KMS-11 (cell line): ENCODE measurements at regions not wholly inside any gene's neighbourhood (a gene's known extent, or its start where the extent isn't known, plus 50 kb on each side); places are given as distances from the start of the nearest gene placed in this dataset.

Experiments used
- H2AFZ ChIP-seq: fragments of 200-600 bp; sonication (generic); 2 replicates; pipeline ENCODE4 v1.6.1; 2016; ENCODE audit warnings: antibody characterized with exemption, mixed run types, low read depth
- H3K27ac ChIP-seq: fragments of 200-600 bp; sonication (generic); 2 replicates; pipeline ENCODE4 v1.6.1; 2016; ENCODE audit warnings: mild to moderate bottlenecking, mixed run types
- H3K27me3 ChIP-seq: fragments of 200-600 bp; sonication (generic); 2 replicates; pipeline ENCODE4 v1.6.1; 2017; ENCODE audit warnings: mild to moderate bottlenecking, low read depth, mixed run types, moderate library complexity; ENCODE audit not compliant: insufficient read depth
- H3K36me3 ChIP-seq: fragments of 200-600 bp; sonication (generic); 2 replicates; pipeline ENCODE4 v1.6.1; 2017; ENCODE audit warnings: mild to moderate bottlenecking, mixed run types; ENCODE audit not compliant: insufficient read depth
- H3K4me1 ChIP-seq: fragments of 200-600 bp; sonication (generic); 2 replicates; pipeline ENCODE4 v1.6.1; 2016; ENCODE audit warnings: mild to moderate bottlenecking, low read depth, mixed run types; ENCODE audit not compliant: poor library complexity, severe bottlenecking
- H3K4me2 ChIP-seq: fragments of 200-600 bp; sonication (generic); 2 replicates; pipeline ENCODE4 v1.7.0; 2016; ENCODE audit warnings: mild to moderate bottlenecking, mixed run types
- H3K4me3 ChIP-seq: fragments of 200-600 bp; sonication (generic); IDR thresholded peaks from 2 replicates; pipeline ENCODE4 v1.6.1; 2017; ENCODE audit warnings: low read depth, low read length, mixed read lengths; ENCODE audit not compliant: insufficient read depth
- H3K79me2 ChIP-seq: fragments of 200-600 bp; sonication (generic); 2 replicates; pipeline ENCODE4 v1.6.1; 2016; ENCODE audit warnings: low read depth, mixed run types; ENCODE audit not compliant: insufficient read depth
- H3K9ac ChIP-seq: fragments of 200-600 bp; sonication (generic); 2 replicates; pipeline ENCODE4 v1.6.1; 2016; ENCODE audit warnings: mild to moderate bottlenecking, mixed run types
- H4K20me1 ChIP-seq: fragments of 200-600 bp; sonication (generic); 2 replicates; pipeline ENCODE4 v1.6.1; 2016; ENCODE audit warnings: mild to moderate bottlenecking, mixed run types; ENCODE audit not compliant: insufficient read depth
- TF ChIP-seq, protein P1 (sequence below): fragments of 200-600 bp; sonication (generic); conservative IDR thresholded peaks from 2 replicates; pipeline ENCODE4 v1.6.1; 2017; ENCODE audit warnings: low read depth, mild to moderate bottlenecking, antibody characterized with exemption, low read length, moderate library complexity, mixed read lengths

GRCh38 chr21:22258821-22259220 lies 1260.6 kb downstream of the NCAM2 start:
- Histone ChIP-seq H3K36me3 (no peaks in the 10 kb centered on the region), H3K27me3 (no peaks in the 10 kb centered on the region), H3K9ac (no peak overlapping the region), H3K4me1 (no peaks in the 10 kb centered on the region), H3K4me2 (no peak overlapping the region), H3K79me2 (no peaks in the 10 kb centered on the region), H4K20me1 (no peaks in the 10 kb centered on the region), H3K4me3 (no peak overlapping the region), H2AFZ (no peak overlapping the region), H3K27ac (no peak overlapping the region)
- TF ChIP-seq, protein P1, sequence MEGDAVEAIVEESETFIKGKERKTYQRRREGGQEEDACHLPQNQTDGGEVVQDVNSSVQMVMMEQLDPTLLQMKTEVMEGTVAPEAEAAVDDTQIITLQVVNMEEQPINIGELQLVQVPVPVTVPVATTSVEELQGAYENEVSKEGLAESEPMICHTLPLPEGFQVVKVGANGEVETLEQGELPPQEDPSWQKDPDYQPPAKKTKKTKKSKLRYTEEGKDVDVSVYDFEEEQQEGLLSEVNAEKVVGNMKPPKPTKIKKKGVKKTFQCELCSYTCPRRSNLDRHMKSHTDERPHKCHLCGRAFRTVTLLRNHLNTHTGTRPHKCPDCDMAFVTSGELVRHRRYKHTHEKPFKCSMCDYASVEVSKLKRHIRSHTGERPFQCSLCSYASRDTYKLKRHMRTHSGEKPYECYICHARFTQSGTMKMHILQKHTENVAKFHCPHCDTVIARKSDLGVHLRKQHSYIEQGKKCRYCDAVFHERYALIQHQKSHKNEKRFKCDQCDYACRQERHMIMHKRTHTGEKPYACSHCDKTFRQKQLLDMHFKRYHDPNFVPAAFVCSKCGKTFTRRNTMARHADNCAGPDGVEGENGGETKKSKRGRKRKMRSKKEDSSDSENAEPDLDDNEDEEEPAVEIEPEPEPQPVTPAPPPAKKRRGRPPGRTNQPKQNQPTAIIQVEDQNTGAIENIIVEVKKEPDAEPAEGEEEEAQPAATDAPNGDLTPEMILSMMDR = no peak

GRCh38 chr21:22260274-22260673 lies 1262.1 kb downstream of the NCAM2 start:
- Histone ChIP-seq H3K9ac (no peak overlapping the region), H3K27me3 (no peaks in the 10 kb centered on the region), H3K4me1 (no peaks in the 10 kb centered on the region), H3K4me2 (no peak overlapping the region), H4K20me1 (no peaks in the 10 kb centered on the region), H3K36me3 (no peaks in the 10 kb centered on the region), H2AFZ (no peak overlapping the region), H3K79me2 (no peaks in the 10 kb centered on the region), H3K27ac (no peak overlapping the region), H3K4me3 (no peak overlapping the region)
- TF ChIP-seq, protein P1 = no peak

- Histone ChIP-seq H3K27me3 (no peaks in the 10 kb centered on the region), H3K9ac (no peak overlapping the region), H3K4me2 (no peak overlapping the region)
These were observed 1265.7 kb downstream of the NCAM2 start for GRCh38 chr21:22263890-22264289.

GRCh38 chr21:22277341-22277740 lies 1279.1 kb downstream of the NCAM2 start:
- Histone ChIP-seq H2AFZ (no peak overlapping the region), H3K27ac (no peak overlapping the region), H3K79me2 (no peaks in the 10 kb centered on the region), H3K36me3 (no peaks in the 10 kb centered on the region), H3K27me3 (no peaks in the 10 kb centered on the region), H3K4me2 (no peak overlapping the region), H3K4me1 (no peaks in the 10 kb centered on the region), H3K4me3 (no peak overlapping the region), H4K20me1 (no peaks in the 10 kb centered on the region), H3K9ac (no peak overlapping the region)
- TF ChIP-seq, protein P1 = no peak

More at GRCh38 chr21:22263890-22264289, 1265.7 kb downstream of the NCAM2 start:
- Histone ChIP-seq H3K4me3 (no peak overlapping the region), H3K36me3 (no peaks in the 10 kb centered on the region), H4K20me1 (no peaks in the 10 kb centered on the region), H3K27ac (no peak overlapping the region), H2AFZ (no peak overlapping the region), H3K79me2 (no peaks in the 10 kb centered on the region), H3K4me1 (no peaks in the 10 kb centered on the region)
- TF ChIP-seq, protein P1 = no peak
